IMR-90 (cell line): ENCODE measurements at regions not wholly inside any gene's neighbourhood (a gene's known extent, or its start where the extent isn't known, plus 50 kb on each side); places are given as distances from the start of the nearest gene placed in this dataset.

Experiments
- ATAC-seq: fragments of 200-7000 bp; cut with Tn5 transposase; 2 replicates; pipeline ENCODE4 v1.9.1; 2020; ENCODE audit warnings: low read depth, mild to moderate bottlenecking, moderate library complexity
- BruUV-seq: library from RNA; stranded (reverse); fragments of 400-500 nt; replicated peaks from 2 replicates; lab custom pipeline; 2021; lab: Mats Ljungman, UMichigan
- CTCF ChIA-PET: fragments of 300-600 bp; formaldehyde crosslinking; extraction: SDS; loops from one replicate; lab custom pipeline; 2021; ENCODE audit warnings: antibody characterized with exemption; lab: Yijun Ruan, JAX
- POLR2A ChIA-PET: fragments of 300-600 bp; sonication (Branson Sonifier 250); formaldehyde crosslinking; loops from one replicate; lab custom pipeline; 2022; ENCODE audit warnings: antibody characterized with exemption; ENCODE audit not compliant: unreplicated experiment; lab: Charles Lee
- DNase-seq: peaks from one replicate; pipeline ENCODE4 v3.0.0; 2013
- H2AFZ ChIP-seq: replicated peaks from 2 replicates; pipeline ENCODE3; 2013; ENCODE audit warnings: low read length, mild to moderate bottlenecking; ENCODE audit not compliant: poor library complexity
- H2AK5ac ChIP-seq: 2 replicates; pipeline ENCODE4 v1.6.1; 2013; ENCODE audit warnings: low read depth, low read length, inconsistent platforms
- H2AK9ac ChIP-seq: replicated peaks from 2 replicates; pipeline ENCODE3; 2013; ENCODE audit warnings: mild to moderate bottlenecking, low read depth, low read length, moderate library complexity; ENCODE audit not compliant: poor library complexity
- H2BK120ac ChIP-seq: 2 replicates; pipeline ENCODE4 v1.6.1; 2013; ENCODE audit warnings: low read depth, low read length, inconsistent platforms
- H2BK15ac ChIP-seq: 3 replicates; pipeline ENCODE4 v1.6.1; 2013; ENCODE audit warnings: low read depth, low read length, inconsistent platforms
- H2BK20ac ChIP-seq: 2 replicates; pipeline ENCODE4 v1.6.1; 2013; ENCODE audit warnings: low read depth, mild to moderate bottlenecking, inconsistent platforms, low read length, moderate library complexity
- H2BK5ac ChIP-seq: 2 replicates; pipeline ENCODE4 v1.6.1; 2013; ENCODE audit warnings: mild to moderate bottlenecking, low read depth, low read length, inconsistent platforms; ENCODE audit not compliant: poor library complexity, severe bottlenecking
- H3K14ac ChIP-seq: replicated peaks from 2 replicates; pipeline ENCODE4 v1.6.1; 2013; ENCODE audit warnings: low read depth, low read length, inconsistent platforms
- H3K18ac ChIP-seq: 2 replicates; pipeline ENCODE4 v1.6.1; 2013; ENCODE audit warnings: low read depth, low read length, control low read depth
- H3K23ac ChIP-seq: 2 replicates; pipeline ENCODE4 v1.6.1; 2013; ENCODE audit warnings: low read depth, low read length, inconsistent platforms
- H3K27ac ChIP-seq: 2 replicates; pipeline ENCODE4 v1.5.1; 2013; ENCODE audit warnings: mild to moderate bottlenecking, control low read depth, low read length; ENCODE audit not compliant: insufficient read depth
- H3K27me3 ChIP-seq: 2 replicates; pipeline ENCODE4 v1.6.1; 2013; ENCODE audit warnings: low read length; ENCODE audit not compliant: control insufficient read depth, insufficient read depth
- H3K36me3 ChIP-seq: 2 replicates; pipeline ENCODE4 v1.6.1; 2013; ENCODE audit warnings: low read length, mixed read lengths; ENCODE audit not compliant: control insufficient read depth, insufficient read depth
- H3K4ac ChIP-seq: 2 replicates; pipeline ENCODE4 v1.6.1; 2013; ENCODE audit warnings: low read depth, low read length, inconsistent platforms
- H3K4me1 ChIP-seq: 2 replicates; pipeline ENCODE4 v1.6.1; 2013; ENCODE audit warnings: low read length, mixed read lengths; ENCODE audit not compliant: control insufficient read depth, insufficient read depth
- H3K4me2 ChIP-seq: 2 replicates; pipeline ENCODE4 v1.6.1; 2013; ENCODE audit warnings: low read depth, mild to moderate bottlenecking, control low read depth, low read length, moderate library complexity
- H3K4me3 ChIP-seq: 2 replicates; pipeline ENCODE4 v1.5.1; 2013; ENCODE audit warnings: low read depth, mild to moderate bottlenecking, control low read depth, low read length, moderate library complexity; ENCODE audit not compliant: insufficient read depth
- H3K56ac ChIP-seq: 2 replicates; pipeline ENCODE4 v1.6.1; 2013; ENCODE audit warnings: low read length, inconsistent platforms; ENCODE audit not compliant: insufficient read depth; ENCODE audit errors: extremely low read depth
- H3K79me1 ChIP-seq, 2 experiments: 2 replicates each; pipeline ENCODE4 v1.6.1; 2013; ENCODE audit warnings: low read length in 2 of 2, inconsistent platforms in 1 of 2, low read depth in 1 of 2
- H3K9ac ChIP-seq: 2 replicates; pipeline ENCODE4 v1.6.1; 2013; ENCODE audit warnings: low read depth, low read length, control low read depth
- H3K9me1 ChIP-seq: 2 replicates; pipeline ENCODE4 v1.6.1; 2013; ENCODE audit warnings: low read length, inconsistent platforms; ENCODE audit not compliant: insufficient read depth
- H3K9me3 ChIP-seq: 2 replicates; pipeline ENCODE4 v1.6.1; 2013; ENCODE audit warnings: low read length; ENCODE audit not compliant: control insufficient read depth, insufficient read depth
- H4K20me1 ChIP-seq: 2 replicates; pipeline ENCODE4 v1.6.1; 2013; ENCODE audit warnings: low read length, inconsistent platforms; ENCODE audit not compliant: insufficient read depth
- H4K5ac ChIP-seq: 2 replicates; pipeline ENCODE4 v1.6.1; 2013; ENCODE audit warnings: mild to moderate bottlenecking, low read depth, low read length, control low read depth
- H4K8ac ChIP-seq, 2 experiments: 2 replicates each; pipeline ENCODE4 v1.6.1; 2013; ENCODE audit warnings: low read depth in 2 of 2, low read length in 2 of 2, control low read depth in 1 of 2, inconsistent platforms in 1 of 2
- H4K91ac ChIP-seq: 2 replicates; pipeline ENCODE4 v1.6.1; 2013; ENCODE audit warnings: low read depth, low read length, inconsistent platforms; ENCODE audit not compliant: insufficient read depth
- BHLHE40 ChIP-seq: fragments of 150-350 bp; IDR thresholded peaks from 2 replicates; pipeline ENCODE4 v1.6.1; 2016; ENCODE audit warnings: mild to moderate bottlenecking, low read depth, low read length
- CEBPB ChIP-seq: IDR thresholded peaks from 2 replicates; pipeline ENCODE4 v1.6.1; 2012; ENCODE audit warnings: low read depth, low read length, improper control_type of control experiment
- CTCF ChIP-seq: conservative IDR thresholded peaks from 2 replicates; pipeline ENCODE4 v1.5.1; 2012; ENCODE audit warnings: mild to moderate bottlenecking, low read depth, low read length, improper control_type of control experiment
- FOS ChIP-seq: fragments of 150-350 bp; IDR thresholded peaks from 2 replicates; pipeline ENCODE4 v1.6.1; 2016; ENCODE audit warnings: low read depth, low read length
- MAFK ChIP-seq: IDR thresholded peaks from 2 replicates; pipeline ENCODE4 v1.6.1; 2012; ENCODE audit warnings: low read depth, low read length, improper control_type of control experiment
- POLR2A ChIP-seq: IDR thresholded peaks from 2 replicates; pipeline ENCODE4 v1.6.1; 2012; ENCODE audit warnings: mild to moderate bottlenecking, low read depth, low read length
- RCOR1 ChIP-seq: IDR thresholded peaks from 2 replicates; pipeline ENCODE4 v1.6.1; 2012; ENCODE audit warnings: mild to moderate bottlenecking, low read length, improper control_type of control experiment; ENCODE audit not compliant: insufficient replicate concordance
- RFX5 ChIP-seq: IDR thresholded peaks from 2 replicates; pipeline ENCODE4 v1.8.0; 2012; ENCODE audit warnings: low read depth, mild to moderate bottlenecking, low read length, moderate library complexity
- WGBS, 2 experiments: methylation state at CpG; one replicate each; pipeline versions ENCODE4 v1.1.5 to v1.1.7; 2013; ENCODE audit warnings: missing lambda C conversion rate in 2 of 2; ENCODE audit not compliant: insufficient read length in 1 of 2; ENCODE audit errors: extremely low coverage in 2 of 2; 5-methylcytosine and 5-hydroxymethylcytosine counted together
- dilution Hi-C: fragments of 300-500 bp; cut with HindIII; formaldehyde crosslinking; loops from one replicate; pipeline ENCODE4 v1.14.3; 2018; ENCODE audit warnings: low sequenced_read_pairs; ENCODE audit not compliant: unreplicated experiment
- in situ Hi-C: fragments of 300-500 bp; cut with MboI; formaldehyde crosslinking; loops from 3 replicates; pipeline ENCODE4 v1.14.3; 2019; ENCODE audit warnings: low sequenced_read_pairs, inconsistent platforms, mixed read lengths
- intact Hi-C: fragments of 100-400 bp; cut with micrococcal nuclease; formaldehyde crosslinking; loops from 2 replicates; pipeline ENCODE4 v1.10.0; 2022

- H2AK5ac ChIP-seq = no peak overlapping the region
- ATAC-seq (no peak), DNase-seq (no peak)
- 0 out of 2 replicates have a peak, but pooled peaks cover 2% of the 10 kb centered on the region for H3K4me1 ChIP-seq
- no peak overlapping the region for H3K56ac ChIP-seq
- H3K27ac ChIP-seq = no peak overlapping the region
- no peak for TF ChIP-seq CTCF
- TF ChIP-seq FOS = no peak
- no peak for TF ChIP-seq MAFK
- no peak for TF ChIP-seq POLR2A
- no peak for TF ChIP-seq RFX5
- TF ChIP-seq BHLHE40 = no peak
- TF ChIP-seq CEBPB = no peak
- no peak for TF ChIP-seq RCOR1
- no peak overlapping the region for H4K5ac ChIP-seq
- H3K14ac ChIP-seq = no peak overlapping the region
- POLR2A ChIA-PET = no interaction called here
- H3K18ac ChIP-seq = no peak overlapping the region
- intact Hi-C loops = no loop called here
- no peaks in the 10 kb centered on the region for H3K79me1 ChIP-seq
- H3K36me3 ChIP-seq = no peaks in the 10 kb centered on the region
- CTCF ChIA-PET = no interaction called here
- no peaks in the 10 kb centered on the region for H3K9me1 ChIP-seq
- H2AFZ ChIP-seq = no peak overlapping the region
- H3K4me2 ChIP-seq = no peak overlapping the region
- no peaks in the 10 kb centered on the region for H4K20me1 ChIP-seq
- H2BK20ac ChIP-seq = no peak overlapping the region
- H3K27me3 ChIP-seq = no peaks in the 10 kb centered on the region
- H2BK15ac ChIP-seq = no peak overlapping the region
- no peak overlapping the region for H3K4ac ChIP-seq
- H2AK9ac ChIP-seq = no peak overlapping the region
- H3K23ac ChIP-seq = no peak overlapping the region
- no peak overlapping the region for H4K8ac ChIP-seq
- no peak overlapping the region for H2BK120ac ChIP-seq
- no peak overlapping the region for H4K91ac ChIP-seq
- H3K9ac ChIP-seq = no peak overlapping the region
- BruUV-seq = no TSS peak
- in situ Hi-C loops = no loop called here
- H2BK5ac ChIP-seq = no peak overlapping the region
- H3K9me3 ChIP-seq = peaks cover 2% of the 10 kb centered on the region
- WGBS, 2 experiments = no CpG with 5 or more reads among the region's 1 CpG
- H3K4me3 ChIP-seq = no peak overlapping the region
- dilution Hi-C loops = no loop called here
Measured at GRCh38 chr6:105972440-105972839, 113.7 kb upstream of the PRDM1 start.
